K562 (cell line): ENCODE measurements at regions not wholly inside any gene's neighbourhood (a gene's known extent, or its start where the extent isn't known, plus 50 kb on each side); places are given as distances from the start of the nearest gene placed in this dataset.

Source experiments
- ATAC-seq: fragments of 200-7000 bp; cut with Tn5 transposase; 3 replicates; pipeline ENCODE4 v1.9.1; 2020; ENCODE audit warnings: moderate library complexity
- BruUV-seq: library from RNA; stranded (reverse); fragments of 400-500 nt; replicated peaks from 2 replicates; lab custom pipeline; 2021; lab: Mats Ljungman, UMichigan
- CTCF ChIA-PET: fragments of 300-600 bp; formaldehyde crosslinking; extraction: SDS; loops from one replicate; lab custom pipeline; 2021; ENCODE audit warnings: low intra/inter-chr PET ratio; lab: Yijun Ruan, JAX
- POLR2A ChIA-PET: fragments of 300-600, 350-650 bp; sonication (Branson Sonifier 250); formaldehyde crosslinking; extraction: SDS; loops from one replicate; lab custom pipeline; 2021; ENCODE audit warnings: antibody characterized with exemption, inconsistent platforms; lab: Yijun Ruan, JAX
- DNase-seq, 4 experiments: peaks; one replicate each; pipeline versions ENCODE4 v3.0.0 to v3.0.0-alpha.2; 2011 to 2018; ENCODE audit warnings: low spot score in 3 of 4, mixed read lengths in 3 of 4; ENCODE audit errors: extremely low read depth in 1 of 4
- FAIRE-seq: peaks from 2 replicates; lab custom pipeline; 2011; peaks lifted over from hg19 to GRCh38; lab: Jason Lieb, UNC
- H2AFZ ChIP-seq: 2 replicates; pipeline ENCODE4 v1.6.0; 2011; ENCODE audit warnings: low read depth, low read length, control low read depth, inconsistent platforms
- H3K27ac ChIP-seq: fragments of 200-600 bp; 3 replicates; pipeline ENCODE4 v1.8.0; 2011; ENCODE audit warnings: low read depth, mild to moderate bottlenecking, control low read depth, inconsistent platforms, low read length, moderate library complexity, mixed read lengths; ENCODE audit errors: extremely low read depth
- H3K27me3 ChIP-seq, 2 experiments: fragments of 300-600 bp in 1 of 2; 2 replicates in 1 of 2; 3 replicates in 1 of 2; pipeline versions ENCODE4 v1.6.0 to v1.8.0; 2011; ENCODE audit warnings: inconsistent platforms in 2 of 2, low read length in 2 of 2, mild to moderate bottlenecking in 1 of 2, mixed read lengths in 1 of 2, moderate library complexity in 1 of 2; ENCODE audit not compliant: control insufficient read depth in 2 of 2, insufficient read depth in 2 of 2
- H3K36me3 ChIP-seq: fragments of 300-600 bp; 3 replicates; pipeline ENCODE4 v1.8.0; 2011; ENCODE audit warnings: mild to moderate bottlenecking, low read length, inconsistent platforms; ENCODE audit not compliant: control insufficient read depth, insufficient read depth
- H3K4me1 ChIP-seq, 2 experiments: fragments of 200-600 bp in 1 of 2; replicated peaks in 1 of 2; 2 replicates in 1 of 2; 3 replicates in 1 of 2; pipeline versions ENCODE4 v1.5.1 to v1.8.0; 2011; ENCODE audit warnings: inconsistent platforms in 2 of 2, low read length in 2 of 2, mild to moderate bottlenecking in 1 of 2, mixed read lengths in 1 of 2, moderate library complexity in 1 of 2; ENCODE audit not compliant: control insufficient read depth in 2 of 2, insufficient read depth in 2 of 2
- H3K4me2 ChIP-seq: 2 replicates; pipeline ENCODE4 v1.6.1; 2011; ENCODE audit warnings: low read length, control low read depth, inconsistent platforms, mixed read lengths; ENCODE audit not compliant: insufficient read depth
- H3K4me3 ChIP-seq: fragments of 200-600 bp; sonication (generic), shearing (Covaris generic); 2 replicates; pipeline ENCODE4 v1.5.1; 2016; ENCODE audit warnings: control low read depth, inconsistent platforms
- H3K79me2 ChIP-seq: fragments of 200-600 bp; 3 replicates; pipeline ENCODE4 v1.8.0; 2011; ENCODE audit warnings: low read length, inconsistent platforms; ENCODE audit not compliant: control insufficient read depth, insufficient read depth
- H3K9ac ChIP-seq, 2 experiments: 2 replicates each; pipeline versions ENCODE4 v1.6.0 to v1.6.1; 2011; ENCODE audit warnings: low read depth in 2 of 2, low read length in 2 of 2, control low read depth in 1 of 2, inconsistent platforms in 1 of 2, mild to moderate bottlenecking in 1 of 2, mixed read lengths in 1 of 2; ENCODE audit not compliant: insufficient read depth in 1 of 2
- H3K9me1 ChIP-seq: one replicate; pipeline ENCODE4 v1.6.0; 2011; ENCODE audit warnings: inconsistent platforms, mild to moderate bottlenecking, low read length, moderate library complexity; ENCODE audit not compliant: control insufficient read depth, insufficient read depth
- H3K9me3 ChIP-seq: replicated peaks from 2 replicates; pipeline ENCODE4 v1.5.1; 2011; ENCODE audit warnings: low read depth, low read length, inconsistent platforms; ENCODE audit not compliant: control insufficient read depth, insufficient read depth
- H4K20me1 ChIP-seq: replicated peaks from 2 replicates; pipeline ENCODE4 v1.6.1; 2011; ENCODE audit warnings: low read length, inconsistent platforms, mixed read lengths; ENCODE audit not compliant: control insufficient read depth, insufficient read depth
- CBFA2T2 ChIP-seq: fragments of 450-650 bp; conservative IDR thresholded peaks from 2 replicates; pipeline ENCODE4 v1.6.1; 2017; ENCODE audit warnings: mild to moderate bottlenecking
- CREM ChIP-seq: IDR thresholded peaks from 2 replicates; pipeline ENCODE4 v1.6.1; 2014; ENCODE audit warnings: antibody characterized with exemption, low read depth
- GABPA ChIP-seq: fragments of 200-800 bp; sonication (Bioruptor generic); conservative IDR thresholded peaks from 2 replicates; pipeline ENCODE4 v1.6.1; 2016; ENCODE audit warnings: low read depth, missing genetic modification characterization, missing compliant biosample characterization
- MEF2A ChIP-seq: IDR thresholded peaks from 2 replicates; pipeline ENCODE4 v1.6.1; 2011; ENCODE audit warnings: low read depth, mild to moderate bottlenecking, low read length, moderate library complexity; ENCODE audit not compliant: control insufficient read depth
- NFE2 ChIP-seq: IDR thresholded peaks from 2 replicates; pipeline ENCODE4 v1.6.1; 2014; ENCODE audit warnings: antibody characterized with exemption, low read depth
- NFE2L1 ChIP-seq: fragments of 450-650 bp; IDR thresholded peaks from 2 replicates; pipeline ENCODE4 v1.6.1; 2016; ENCODE audit warnings: missing genetic modification characterization, low read depth, mild to moderate bottlenecking, missing compliant biosample characterization, moderate library complexity, borderline replicate concordance
- PHF20 ChIP-seq: fragments of 450-650 bp; IDR thresholded peaks from 2 replicates; pipeline ENCODE4 v1.6.1; 2018; ENCODE audit not compliant: partially characterized antibody
- POLR3A ChIP-seq: IDR thresholded peaks from 2 replicates; pipeline ENCODE4 v1.6.1; 2011; ENCODE audit warnings: borderline replicate concordance, mild to moderate bottlenecking, moderate library complexity; ENCODE audit not compliant: insufficient read length, insufficient read depth; ENCODE audit errors: extremely low read depth
- PPARD ChIP-seq: fragments of 250-450 bp; sonication (Bioruptor Pico); IDR thresholded peaks from 2 replicates; pipeline ENCODE4 v1.8.0; 2022; ENCODE audit warnings: inconsistent platforms, mild to moderate bottlenecking, moderate library complexity
- RBM22 ChIP-seq: fragments of 200-400 bp; formaldehyde crosslinking; IDR thresholded peaks from 2 replicates; pipeline ENCODE4 v1.6.1; 2018; ENCODE audit warnings: low read length, low read depth; ENCODE audit not compliant: poor library complexity, severe bottlenecking
- RNF2 ChIP-seq: sonication (generic); IDR thresholded peaks from 2 replicates; pipeline ENCODE4 v1.6.1; 2016
- SMARCB1 ChIP-seq: IDR thresholded peaks from 2 replicates; pipeline ENCODE4 v1.6.1; 2011; ENCODE audit warnings: improper control_type of control experiment, low read depth; ENCODE audit not compliant: insufficient read length
- WHSC1 ChIP-seq: IDR thresholded peaks from one replicate; pipeline ENCODE4 v1.6.1; 2012; ENCODE audit warnings: low read length, control low read depth, inconsistent platforms
- XRCC3 ChIP-seq: fragments of 450-650 bp; IDR thresholded peaks from 2 replicates; pipeline ENCODE4 v1.6.1; 2017; ENCODE audit warnings: mild to moderate bottlenecking, moderate library complexity
- ZNF551 ChIP-seq: fragments of 250-450 bp; sonication (Bioruptor Pico); IDR thresholded peaks from 2 replicates; pipeline ENCODE4 v1.5.0; 2021; ENCODE audit warnings: mild to moderate bottlenecking, moderate library complexity
- ZNF584 ChIP-seq: fragments of 200-800 bp; sonication (Bioruptor generic); IDR thresholded peaks from 2 replicates; pipeline ENCODE4 v1.6.1; 2016; ENCODE audit warnings: low read depth, mild to moderate bottlenecking, missing genetic modification characterization, missing compliant biosample characterization
- ZNF589 ChIP-seq: fragments of 200-800 bp; sonication (Bioruptor generic); IDR thresholded peaks from 2 replicates; pipeline ENCODE4 v1.6.1; 2016; ENCODE audit warnings: low read depth, missing genetic modification characterization, missing compliant biosample characterization
- ZNF766 ChIP-seq: fragments of 200-800 bp; sonication (Bioruptor generic); conservative IDR thresholded peaks from 2 replicates; pipeline ENCODE4 v1.6.1; 2016; ENCODE audit warnings: missing genetic modification characterization, missing compliant biosample characterization
- WGBS: fragments of 100-300 bp; shearing (Covaris generic); methylation state at CpG from one replicate; pipeline ENCODE4 v1.1.6; 2016; ENCODE audit warnings: low coverage, mixed read lengths; ENCODE audit not compliant: insufficient coverage; ENCODE audit errors: missing lambda C conversion rate; 5-methylcytosine and 5-hydroxymethylcytosine counted together
- in situ Hi-C: fragments of 300-500 bp; cut with MboI; formaldehyde crosslinking; loops from 4 replicates; pipeline ENCODE4 v1.15.0; 2018; ENCODE audit warnings: inconsistent platforms, mixed read lengths
- intact Hi-C: fragments of 100-400 bp; cut with micrococcal nuclease; formaldehyde crosslinking; loops from 2 replicates; pipeline ENCODE4 v1.14.2; 2022
- TF ChIP-seq, protein P1 (sequence below): fragments of 450-650 bp; formaldehyde crosslinking; IDR thresholded peaks from 2 replicates; pipeline ENCODE4 v1.4.0; 2020; ENCODE audit warnings: mild to moderate bottlenecking, mixed read lengths

DNA sequence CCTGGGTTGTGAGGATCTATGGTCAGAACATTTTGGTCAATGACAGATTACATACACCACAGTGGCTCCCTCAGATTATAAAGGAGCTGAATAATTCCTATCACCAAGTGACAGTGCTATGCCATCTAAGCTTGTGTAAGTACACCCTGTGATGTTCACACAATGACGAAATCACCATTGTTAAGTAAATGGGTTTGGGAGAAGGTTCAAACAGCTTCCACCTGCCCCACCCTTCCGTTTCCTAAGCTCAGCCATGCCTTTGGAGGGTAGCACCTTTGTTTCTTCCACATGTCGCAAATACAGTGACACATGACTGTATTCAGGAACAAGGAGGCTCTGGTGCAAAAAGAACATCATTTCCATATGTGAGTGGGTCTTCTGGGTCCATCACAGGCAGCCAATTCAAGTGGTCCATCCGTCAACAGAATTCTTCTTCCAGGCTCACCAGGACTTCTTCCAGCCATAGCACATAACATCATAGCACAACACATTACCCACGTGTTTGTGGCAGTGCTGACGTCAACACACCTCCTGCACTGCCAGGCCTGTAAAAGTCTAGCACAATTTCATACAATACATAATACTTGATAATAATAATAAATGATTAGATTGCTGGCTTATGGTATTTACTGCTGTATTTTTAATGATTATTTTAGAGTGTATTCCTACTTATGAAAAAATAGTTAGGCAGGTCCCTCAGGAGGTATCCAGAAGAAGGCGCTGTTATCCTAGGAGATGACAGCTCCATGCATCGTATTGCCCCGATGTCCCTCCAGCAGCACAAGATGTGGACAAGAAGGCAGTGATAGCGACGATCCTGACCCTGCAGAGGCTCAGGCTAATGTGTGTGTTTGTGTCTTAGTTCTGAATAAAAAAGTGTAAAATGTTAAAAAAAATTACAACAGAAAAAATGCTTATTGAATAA, 264.8 kb downstream of the ANAPC1 start (continued):
- 0 out of 2 replicates have a peak, but pooled peaks have one; percentile 7 for TF ChIP-seq NFE2
- TF ChIP-seq, all 486 proteins: peak for 17

DNA sequence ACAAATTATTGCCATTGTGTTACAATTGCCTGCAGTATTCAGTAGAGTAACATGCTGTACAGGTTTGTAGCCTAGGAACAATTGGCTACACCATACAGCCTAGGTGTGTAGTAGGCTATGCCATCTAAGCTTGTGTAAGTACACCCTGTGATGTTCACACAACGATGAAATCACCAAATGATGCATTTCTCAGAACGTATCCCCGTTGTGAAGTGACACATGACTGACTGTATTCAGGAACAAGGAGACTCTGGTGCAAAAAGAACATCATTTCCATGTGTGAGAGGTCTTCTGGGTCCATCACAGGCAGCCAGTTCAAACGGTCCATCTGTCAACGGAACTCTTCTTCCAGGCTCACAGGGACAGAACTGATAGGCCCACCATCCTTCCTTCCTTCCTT, 263.7 kb downstream of the ANAPC1 start:
- H3K36me3 ChIP-seq = no peaks in the 10 kb centered on the region
- no peak overlapping the region for H3K27ac ChIP-seq
- ChIA-PET CTCF (no interaction called here), POLR2A (no interaction called here)
- DNase-seq = no peak
- H3K4me1 ChIP-seq = peaks cover under 1 to 3% of the 10 kb centered on the region in 2 experiments; a peak in 4 of 5 replicates
- no peaks in the 10 kb centered on the region for H4K20me1 ChIP-seq
- no peaks in the 10 kb centered on the region for H3K27me3 ChIP-seq
- intact Hi-C loops = loop anchor here (5.0 kb wide), 1 partner anchor 503 kb away; no protein-coding TSS in a partner anchor
- H3K4me3 ChIP-seq = no peak overlapping the region
- BruUV-seq = no TSS peak
- peak; percentile 29 for FAIRE-seq
- H3K4me2 ChIP-seq = no peak overlapping the region
- no peak for ATAC-seq
- WGBS = 65% methylated on average over 5 of the region's 5 CpGs
- no peaks in the 10 kb centered on the region for H3K9me1 ChIP-seq
- no peaks in the 10 kb centered on the region for H3K79me2 ChIP-seq
- TF ChIP-seq POLR3A (no peak), CBFA2T2 (no peak), RBM22 (no peak), RNF2 (no peak), GABPA (no peak), SMARCB1 (no peak), PHF20 (no peak), CREM (no peak), ZNF584 (no peak), ZNF551 (CRISPR knock-in tag) (no peak), MEF2A (no peak), NFE2L1 (tag) (no peak), XRCC3 (no peak), ZNF766 (CRISPR knock-in tag) (no peak), ZNF589 (CRISPR knock-in tag) (no peak), WHSC1 (no peak), PPARD (no peak)
- TF ChIP-seq, protein P1, sequence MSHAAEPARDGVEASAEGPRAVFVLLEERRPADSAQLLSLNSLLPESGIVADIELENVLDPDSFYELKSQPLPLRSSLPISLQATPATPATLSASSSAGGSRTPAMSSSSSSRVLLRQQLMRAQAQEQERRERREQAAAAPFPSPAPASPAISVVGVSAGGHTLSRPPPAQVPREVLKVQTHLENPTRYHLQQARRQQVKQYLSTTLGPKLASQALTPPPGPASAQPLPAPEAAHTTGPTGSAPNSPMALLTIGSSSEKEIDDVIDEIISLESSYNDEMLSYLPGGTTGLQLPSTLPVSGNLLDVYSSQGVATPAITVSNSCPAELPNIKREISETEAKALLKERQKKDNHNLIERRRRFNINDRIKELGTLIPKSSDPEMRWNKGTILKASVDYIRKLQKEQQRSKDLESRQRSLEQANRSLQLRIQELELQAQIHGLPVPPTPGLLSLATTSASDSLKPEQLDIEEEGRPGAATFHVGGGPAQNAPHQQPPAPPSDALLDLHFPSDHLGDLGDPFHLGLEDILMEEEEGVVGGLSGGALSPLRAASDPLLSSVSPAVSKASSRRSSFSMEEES (CRISPR knock-in tag) = no peak
- TF ChIP-seq, all 486 proteins: peak for 0
- in situ Hi-C loops = loop anchor here (5.0 kb wide), 1 partner anchor 82 kb away; no protein-coding TSS in a partner anchor
- no peaks in the 10 kb centered on the region for H3K9me3 ChIP-seq
- H2AFZ ChIP-seq = no peak overlapping the region
- H3K9ac ChIP-seq = no peak overlapping the region
